ENCODE measurements at regions not wholly inside any gene's neighbourhood (a gene's known extent, or its start where the extent isn't known, plus 50 kb on each side); places are given as distances from the start of the nearest gene placed in this dataset.

DNA sequence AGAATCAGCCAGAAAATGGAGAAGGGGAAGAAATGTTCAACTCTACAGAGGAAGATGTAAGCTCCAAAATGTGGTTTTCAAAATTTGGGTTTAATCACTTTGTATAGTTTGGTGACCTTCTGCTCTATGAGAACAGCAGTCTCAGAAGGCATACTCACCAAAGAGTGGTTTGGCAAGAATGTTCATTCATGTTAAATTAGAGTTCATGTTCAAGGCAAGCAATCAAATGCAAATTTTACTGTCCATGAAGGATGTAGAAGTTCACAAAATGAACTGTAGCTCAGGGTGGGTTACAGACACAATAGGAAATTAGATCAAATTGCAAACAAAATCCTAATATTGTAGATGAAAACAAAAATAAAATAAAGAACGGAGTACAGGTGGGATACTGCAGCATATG, 606.7 kb upstream of the PCDH20 start (continued):
- TF ChIP-seq, protein P1, sequence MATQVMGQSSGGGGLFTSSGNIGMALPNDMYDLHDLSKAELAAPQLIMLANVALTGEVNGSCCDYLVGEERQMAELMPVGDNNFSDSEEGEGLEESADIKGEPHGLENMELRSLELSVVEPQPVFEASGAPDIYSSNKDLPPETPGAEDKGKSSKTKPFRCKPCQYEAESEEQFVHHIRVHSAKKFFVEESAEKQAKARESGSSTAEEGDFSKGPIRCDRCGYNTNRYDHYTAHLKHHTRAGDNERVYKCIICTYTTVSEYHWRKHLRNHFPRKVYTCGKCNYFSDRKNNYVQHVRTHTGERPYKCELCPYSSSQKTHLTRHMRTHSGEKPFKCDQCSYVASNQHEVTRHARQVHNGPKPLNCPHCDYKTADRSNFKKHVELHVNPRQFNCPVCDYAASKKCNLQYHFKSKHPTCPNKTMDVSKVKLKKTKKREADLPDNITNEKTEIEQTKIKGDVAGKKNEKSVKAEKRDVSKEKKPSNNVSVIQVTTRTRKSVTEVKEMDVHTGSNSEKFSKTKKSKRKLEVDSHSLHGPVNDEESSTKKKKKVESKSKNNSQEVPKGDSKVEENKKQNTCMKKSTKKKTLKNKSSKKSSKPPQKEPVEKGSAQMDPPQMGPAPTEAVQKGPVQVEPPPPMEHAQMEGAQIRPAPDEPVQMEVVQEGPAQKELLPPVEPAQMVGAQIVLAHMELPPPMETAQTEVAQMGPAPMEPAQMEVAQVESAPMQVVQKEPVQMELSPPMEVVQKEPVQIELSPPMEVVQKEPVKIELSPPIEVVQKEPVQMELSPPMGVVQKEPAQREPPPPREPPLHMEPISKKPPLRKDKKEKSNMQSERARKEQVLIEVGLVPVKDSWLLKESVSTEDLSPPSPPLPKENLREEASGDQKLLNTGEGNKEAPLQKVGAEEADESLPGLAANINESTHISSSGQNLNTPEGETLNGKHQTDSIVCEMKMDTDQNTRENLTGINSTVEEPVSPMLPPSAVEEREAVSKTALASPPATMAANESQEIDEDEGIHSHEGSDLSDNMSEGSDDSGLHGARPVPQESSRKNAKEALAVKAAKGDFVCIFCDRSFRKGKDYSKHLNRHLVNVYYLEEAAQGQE (IDR thresholded peaks at IDR 0.05), result no peak

DNA sequence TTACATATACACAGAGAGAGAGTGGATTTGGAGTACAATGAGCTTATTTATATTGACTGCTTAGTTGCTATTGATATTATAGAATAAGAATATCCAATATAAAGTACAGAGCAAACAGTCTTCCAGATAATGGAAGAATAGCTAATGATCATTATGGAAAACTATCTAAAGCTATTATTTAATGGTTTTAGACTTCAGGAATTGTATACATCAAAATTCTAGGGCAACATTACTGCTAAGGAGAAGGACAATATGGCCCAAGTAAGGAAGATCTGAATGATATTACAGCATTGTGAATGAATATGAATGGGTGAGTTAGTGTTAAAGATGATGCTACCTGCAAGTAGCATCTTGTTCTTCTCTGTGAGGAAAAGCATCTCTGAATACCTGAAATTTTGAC, 604.2 kb upstream of the PCDH20 start:
- H3K4me1 ChIP-seq (ENCODE audit: control insufficient read depth in 4 of 4, insufficient read depth in 4 of 4, low read length in 3 of 4), result no peaks in the 10 kb centered on the region
- H3K27ac ChIP-seq (ENCODE audit: low read depth in 1 of 2, low read length in 2 of 2), result no peak overlapping the region
- H3K27me3 ChIP-seq (ENCODE audit: control insufficient read depth in 4 of 4, insufficient read depth in 4 of 4, low read length in 3 of 4), result no peaks in the 10 kb centered on the region
- DNase-seq (ENCODE audit: low spot score), result no peak
- H3K4me3 ChIP-seq (ENCODE audit: low read depth in 1 of 3, low read length in 3 of 3), result no peak overlapping the region
- TF ChIP-seq, protein P2, sequence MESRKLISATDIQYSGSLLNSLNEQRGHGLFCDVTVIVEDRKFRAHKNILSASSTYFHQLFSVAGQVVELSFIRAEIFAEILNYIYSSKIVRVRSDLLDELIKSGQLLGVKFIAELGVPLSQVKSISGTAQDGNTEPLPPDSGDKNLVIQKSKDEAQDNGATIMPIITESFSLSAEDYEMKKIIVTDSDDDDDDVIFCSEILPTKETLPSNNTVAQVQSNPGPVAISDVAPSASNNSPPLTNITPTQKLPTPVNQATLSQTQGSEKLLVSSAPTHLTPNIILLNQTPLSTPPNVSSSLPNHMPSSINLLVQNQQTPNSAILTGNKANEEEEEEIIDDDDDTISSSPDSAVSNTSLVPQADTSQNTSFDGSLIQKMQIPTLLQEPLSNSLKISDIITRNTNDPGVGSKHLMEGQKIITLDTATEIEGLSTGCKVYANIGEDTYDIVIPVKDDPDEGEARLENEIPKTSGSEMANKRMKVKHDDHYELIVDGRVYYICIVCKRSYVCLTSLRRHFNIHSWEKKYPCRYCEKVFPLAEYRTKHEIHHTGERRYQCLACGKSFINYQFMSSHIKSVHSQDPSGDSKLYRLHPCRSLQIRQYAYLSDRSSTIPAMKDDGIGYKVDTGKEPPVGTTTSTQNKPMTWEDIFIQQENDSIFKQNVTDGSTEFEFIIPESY (IDR thresholded peaks at IDR 0.05), result no peak
- no peak for TF ChIP-seq RAD21 (IDR thresholded peaks at IDR 0.05)
- TF ChIP-seq, protein P3, sequence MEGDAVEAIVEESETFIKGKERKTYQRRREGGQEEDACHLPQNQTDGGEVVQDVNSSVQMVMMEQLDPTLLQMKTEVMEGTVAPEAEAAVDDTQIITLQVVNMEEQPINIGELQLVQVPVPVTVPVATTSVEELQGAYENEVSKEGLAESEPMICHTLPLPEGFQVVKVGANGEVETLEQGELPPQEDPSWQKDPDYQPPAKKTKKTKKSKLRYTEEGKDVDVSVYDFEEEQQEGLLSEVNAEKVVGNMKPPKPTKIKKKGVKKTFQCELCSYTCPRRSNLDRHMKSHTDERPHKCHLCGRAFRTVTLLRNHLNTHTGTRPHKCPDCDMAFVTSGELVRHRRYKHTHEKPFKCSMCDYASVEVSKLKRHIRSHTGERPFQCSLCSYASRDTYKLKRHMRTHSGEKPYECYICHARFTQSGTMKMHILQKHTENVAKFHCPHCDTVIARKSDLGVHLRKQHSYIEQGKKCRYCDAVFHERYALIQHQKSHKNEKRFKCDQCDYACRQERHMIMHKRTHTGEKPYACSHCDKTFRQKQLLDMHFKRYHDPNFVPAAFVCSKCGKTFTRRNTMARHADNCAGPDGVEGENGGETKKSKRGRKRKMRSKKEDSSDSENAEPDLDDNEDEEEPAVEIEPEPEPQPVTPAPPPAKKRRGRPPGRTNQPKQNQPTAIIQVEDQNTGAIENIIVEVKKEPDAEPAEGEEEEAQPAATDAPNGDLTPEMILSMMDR (IDR thresholded peaks at IDR 0.05; ENCODE audit: low read depth, low read length, missing input control), result no peak
- H3K36me3 ChIP-seq (ENCODE audit: control insufficient read depth in 4 of 4, insufficient read depth in 3 of 4, low read depth in 1 of 4, low read length in 3 of 4), result no peaks in the 10 kb centered on the region
- no peak overlapping the region for H3K9ac ChIP-seq (ENCODE audit: low read depth in 1 of 2, low read length in 2 of 2)
- no peaks in the 10 kb centered on the region for H3K9me3 ChIP-seq (ENCODE audit: control insufficient read depth in 4 of 4, low read length in 3 of 4)

DNA sequence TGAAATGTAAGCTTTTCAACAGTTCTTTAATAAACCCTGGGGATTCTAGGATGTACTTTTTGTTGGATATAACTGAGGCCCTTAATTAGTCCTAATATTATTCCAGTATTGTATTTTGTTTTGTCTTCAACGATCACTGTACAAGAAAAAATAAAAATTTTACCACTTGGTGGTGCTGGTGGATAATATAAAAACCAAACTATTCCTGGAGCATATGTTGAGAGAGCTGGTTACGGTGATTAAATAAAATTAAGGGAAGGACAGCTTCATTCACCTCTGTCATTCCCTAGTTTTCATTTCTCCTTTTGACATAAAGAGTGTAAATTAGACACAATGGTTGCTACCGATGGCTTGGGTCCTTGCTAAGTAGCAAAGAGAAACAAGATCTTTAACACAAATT, 598.6 kb upstream of the PCDH20 start:
- Histone ChIP-seq H3K9ac (ENCODE audit: low read depth in 1 of 2, low read length in 2 of 2) (no peak overlapping the region), H3K4me3 (ENCODE audit: low read depth in 1 of 3, low read length in 3 of 3) (no peak overlapping the region), H3K27ac (ENCODE audit: low read depth in 1 of 2, low read length in 2 of 2) (no peak overlapping the region), H3K27me3 (ENCODE audit: control insufficient read depth in 4 of 4, insufficient read depth in 4 of 4, low read length in 3 of 4) (peaks cover 0 to 2% (median 0%) of the 10 kb centered on the region in 4 donors), H3K36me3 (ENCODE audit: control insufficient read depth in 4 of 4, insufficient read depth in 3 of 4, low read depth in 1 of 4, low read length in 3 of 4) (no peaks in the 10 kb centered on the region), H3K4me1 (ENCODE audit: control insufficient read depth in 4 of 4, insufficient read depth in 4 of 4, low read length in 3 of 4) (no peaks in the 10 kb centered on the region), H3K9me3 (ENCODE audit: control insufficient read depth in 4 of 4, low read length in 3 of 4) (no peaks in the 10 kb centered on the region)
- no peak for DNase-seq (ENCODE audit: low spot score)
- WGBS, result 39% methylated on average over 3 of the region's 3 CpGs
- TF ChIP-seq RAD21 (IDR thresholded peaks at IDR 0.05) (peak in 1 of 2 donors; percentile 19), FOXA2 (IDR thresholded peaks at IDR 0.05) (no peak), FOXA1 (IDR thresholded peaks at IDR 0.05) (no peak)

DNA sequence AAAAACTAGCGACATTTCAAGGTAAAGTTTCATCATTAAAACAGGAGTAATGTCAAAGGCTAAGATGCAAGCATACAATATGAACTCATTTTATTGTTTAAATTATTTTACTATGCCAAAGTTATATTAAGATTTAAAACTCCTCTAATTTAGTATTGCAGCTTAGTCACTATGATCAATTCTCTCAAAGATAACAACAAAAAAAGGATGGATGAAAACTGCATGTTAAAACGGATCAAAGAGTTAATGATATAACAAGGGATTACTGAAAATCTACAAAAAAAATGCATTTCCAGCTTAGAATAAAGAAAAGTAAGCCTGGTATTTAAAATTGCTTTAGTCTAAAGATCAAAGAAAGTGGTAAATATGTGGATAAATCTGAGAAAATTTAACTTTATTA, 587.8 kb upstream of the PCDH20 start:
- H3K36me3 ChIP-seq (ENCODE audit: control insufficient read depth in 4 of 4, insufficient read depth in 3 of 4, low read depth in 1 of 4, low read length in 3 of 4), result no peaks in the 10 kb centered on the region
- WGBS, result 30% methylated on average over 2 of the region's 2 CpGs
- H3K27ac ChIP-seq (ENCODE audit: low read depth in 1 of 2, low read length in 2 of 2), result no peak overlapping the region
- no peak for TF ChIP-seq NR2F2 (IDR thresholded peaks at IDR 0.05)
- TF ChIP-seq, protein P3 (IDR thresholded peaks at IDR 0.05; ENCODE audit: low read depth, low read length, missing input control), result no peak
- TF ChIP-seq, protein P1 (IDR thresholded peaks at IDR 0.05), result no peak
- TF ChIP-seq HNF4A (conservative IDR thresholded peaks at IDR 0.05), result no peak
- no peak for TF ChIP-seq GABPA (IDR thresholded peaks at IDR 0.05 in 1 of 2, conservative IDR thresholded peaks at IDR 0.05 in 1 of 2)
- TF ChIP-seq FOXA2 (IDR thresholded peaks at IDR 0.05), result no peak
- no peak for TF ChIP-seq RAD21 (IDR thresholded peaks at IDR 0.05)
- TF ChIP-seq JUND (IDR thresholded peaks at IDR 0.05), result no peak
- TF ChIP-seq, protein P4, sequence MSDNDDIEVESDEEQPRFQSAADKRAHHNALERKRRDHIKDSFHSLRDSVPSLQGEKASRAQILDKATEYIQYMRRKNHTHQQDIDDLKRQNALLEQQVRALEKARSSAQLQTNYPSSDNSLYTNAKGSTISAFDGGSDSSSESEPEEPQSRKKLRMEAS (IDR thresholded peaks at IDR 0.05), result no peak
- no peaks in the 10 kb centered on the region for H3K4me1 ChIP-seq (ENCODE audit: control insufficient read depth in 4 of 4, insufficient read depth in 4 of 4, low read length in 3 of 4)
- peaks cover 0 to 4% (median 0%) of the 10 kb centered on the region in 4 donors for H3K9me3 ChIP-seq (ENCODE audit: control insufficient read depth in 4 of 4, low read length in 3 of 4)
- H3K4me3 ChIP-seq (ENCODE audit: low read depth in 1 of 3, low read length in 3 of 3), result no peak overlapping the region
- H3K9ac ChIP-seq (ENCODE audit: low read depth in 1 of 2, low read length in 2 of 2), result no peak overlapping the region
- DNase-seq (ENCODE audit: low spot score), result no peak
- H3K27me3 ChIP-seq (ENCODE audit: control insufficient read depth in 4 of 4, insufficient read depth in 4 of 4, low read length in 3 of 4), result peaks cover 0 to 3% (median 0%) of the 10 kb centered on the region in 4 donors

Data from liver (tissue), 8 donors.